ENCODE measurements at regions not wholly inside any gene's neighbourhood (a gene's known extent, or its start where the extent isn't known, plus 50 kb on each side); places are given as distances from the start of the nearest gene placed in this dataset.

DNA sequence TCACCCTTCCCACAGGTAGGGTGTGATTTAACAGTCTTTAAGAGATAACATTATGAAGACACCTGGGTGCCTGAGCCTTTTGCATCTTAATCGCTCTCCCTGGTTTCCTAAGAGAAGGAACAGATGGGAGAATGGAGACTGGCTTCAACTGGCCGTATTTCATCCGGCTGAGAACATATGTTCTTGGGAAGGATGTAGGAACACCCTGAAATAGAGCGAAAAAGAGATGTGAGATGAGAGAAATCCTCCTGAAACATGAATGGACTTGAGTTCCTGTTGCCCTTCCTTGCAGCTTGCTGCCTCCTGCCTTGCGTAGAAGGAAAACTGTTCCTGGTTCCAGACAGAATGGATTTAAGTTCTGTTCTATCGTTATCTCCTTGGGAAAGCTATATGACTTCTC, 385.4 kb upstream of the RBFOX1 start:
- TF ChIP-seq ZNF70 (CRISPR knock-in tag; IDR thresholded peaks at IDR 0.05) (no peak), ZFP3 (CRISPR knock-in tag; IDR thresholded peaks at IDR 0.05) (no peak), ZNF8 (CRISPR knock-in tag; IDR thresholded peaks at IDR 0.05) (no peak), PATZ1 (CRISPR knock-in tag; IDR thresholded peaks at IDR 0.05; ENCODE audit: borderline replicate concordance) (no peak), TCF4 (CRISPR knock-in tag; IDR thresholded peaks at IDR 0.05; ENCODE audit: borderline replicate concordance) (no peak), ARNTL (CRISPR knock-in tag; IDR thresholded peaks at IDR 0.05; ENCODE audit: borderline replicate concordance, low read depth) (no peak), SNAI2 (CRISPR knock-in tag; IDR thresholded peaks at IDR 0.05) (no peak), ZNF565 (CRISPR knock-in tag; conservative IDR thresholded peaks at IDR 0.05; ENCODE audit: low read depth) (no peak), TOX (CRISPR knock-in tag; IDR thresholded peaks at IDR 0.05; ENCODE audit: borderline replicate concordance) (no peak), ZC3H10 (CRISPR knock-in tag; IDR thresholded peaks at IDR 0.05) (no peak), ZFP30 (CRISPR knock-in tag; IDR thresholded peaks at IDR 0.05) (no peak), ISL1 (CRISPR knock-in tag; IDR thresholded peaks at IDR 0.05) (no peak), ESRRG (CRISPR knock-in tag; IDR thresholded peaks at IDR 0.05) (no peak)
- TF ChIP-seq, protein P1, sequence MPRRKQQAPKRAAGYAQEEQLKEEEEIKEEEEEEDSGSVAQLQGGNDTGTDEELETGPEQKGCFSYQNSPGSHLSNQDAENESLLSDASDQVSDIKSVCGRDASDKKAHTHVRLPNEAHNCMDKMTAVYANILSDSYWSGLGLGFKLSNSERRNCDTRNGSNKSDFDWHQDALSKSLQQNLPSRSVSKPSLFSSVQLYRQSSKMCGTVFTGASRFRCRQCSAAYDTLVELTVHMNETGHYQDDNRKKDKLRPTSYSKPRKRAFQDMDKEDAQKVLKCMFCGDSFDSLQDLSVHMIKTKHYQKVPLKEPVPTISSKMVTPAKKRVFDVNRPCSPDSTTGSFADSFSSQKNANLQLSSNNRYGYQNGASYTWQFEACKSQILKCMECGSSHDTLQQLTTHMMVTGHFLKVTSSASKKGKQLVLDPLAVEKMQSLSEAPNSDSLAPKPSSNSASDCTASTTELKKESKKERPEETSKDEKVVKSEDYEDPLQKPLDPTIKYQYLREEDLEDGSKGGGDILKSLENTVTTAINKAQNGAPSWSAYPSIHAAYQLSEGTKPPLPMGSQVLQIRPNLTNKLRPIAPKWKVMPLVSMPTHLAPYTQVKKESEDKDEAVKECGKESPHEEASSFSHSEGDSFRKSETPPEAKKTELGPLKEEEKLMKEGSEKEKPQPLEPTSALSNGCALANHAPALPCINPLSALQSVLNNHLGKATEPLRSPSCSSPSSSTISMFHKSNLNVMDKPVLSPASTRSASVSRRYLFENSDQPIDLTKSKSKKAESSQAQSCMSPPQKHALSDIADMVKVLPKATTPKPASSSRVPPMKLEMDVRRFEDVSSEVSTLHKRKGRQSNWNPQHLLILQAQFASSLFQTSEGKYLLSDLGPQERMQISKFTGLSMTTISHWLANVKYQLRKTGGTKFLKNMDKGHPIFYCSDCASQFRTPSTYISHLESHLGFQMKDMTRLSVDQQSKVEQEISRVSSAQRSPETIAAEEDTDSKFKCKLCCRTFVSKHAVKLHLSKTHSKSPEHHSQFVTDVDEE (CRISPR knock-in tag; IDR thresholded peaks at IDR 0.05): no peak
- TF ChIP-seq, protein P2, sequence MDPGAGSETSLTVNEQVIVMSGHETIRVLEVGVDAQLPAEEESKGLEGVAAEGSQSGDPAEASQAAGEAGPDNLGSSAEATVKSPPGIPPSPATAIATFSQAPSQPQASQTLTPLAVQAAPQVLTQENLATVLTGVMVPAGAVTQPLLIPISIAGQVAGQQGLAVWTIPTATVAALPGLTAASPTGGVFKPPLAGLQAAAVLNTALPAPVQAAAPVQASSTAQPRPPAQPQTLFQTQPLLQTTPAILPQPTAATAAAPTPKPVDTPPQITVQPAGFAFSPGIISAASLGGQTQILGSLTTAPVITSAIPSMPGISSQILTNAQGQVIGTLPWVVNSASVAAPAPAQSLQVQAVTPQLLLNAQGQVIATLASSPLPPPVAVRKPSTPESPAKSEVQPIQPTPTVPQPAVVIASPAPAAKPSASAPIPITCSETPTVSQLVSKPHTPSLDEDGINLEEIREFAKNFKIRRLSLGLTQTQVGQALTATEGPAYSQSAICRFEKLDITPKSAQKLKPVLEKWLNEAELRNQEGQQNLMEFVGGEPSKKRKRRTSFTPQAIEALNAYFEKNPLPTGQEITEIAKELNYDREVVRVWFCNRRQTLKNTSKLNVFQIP (CRISPR knock-in tag; IDR thresholded peaks at IDR 0.05; ENCODE audit: borderline replicate concordance, low read depth): no peak
- TF ChIP-seq, protein P3, sequence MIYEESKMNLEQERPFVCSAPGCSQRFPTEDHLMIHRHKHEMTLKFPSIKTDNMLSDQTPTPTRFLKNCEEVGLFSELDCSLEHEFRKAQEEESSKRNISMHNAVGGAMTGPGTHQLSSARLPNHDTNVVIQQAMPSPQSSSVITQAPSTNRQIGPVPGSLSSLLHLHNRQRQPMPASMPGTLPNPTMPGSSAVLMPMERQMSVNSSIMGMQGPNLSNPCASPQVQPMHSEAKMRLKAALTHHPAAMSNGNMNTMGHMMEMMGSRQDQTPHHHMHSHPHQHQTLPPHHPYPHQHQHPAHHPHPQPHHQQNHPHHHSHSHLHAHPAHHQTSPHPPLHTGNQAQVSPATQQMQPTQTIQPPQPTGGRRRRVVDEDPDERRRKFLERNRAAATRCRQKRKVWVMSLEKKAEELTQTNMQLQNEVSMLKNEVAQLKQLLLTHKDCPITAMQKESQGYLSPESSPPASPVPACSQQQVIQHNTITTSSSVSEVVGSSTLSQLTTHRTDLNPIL (CRISPR knock-in tag; IDR thresholded peaks at IDR 0.05; ENCODE audit: low read depth): no peak
- no peak for ATAC-seq

- TF ChIP-seq, protein P3 (CRISPR knock-in tag; IDR thresholded peaks at IDR 0.05; ENCODE audit: low read depth): no peak
- TF ChIP-seq TCF4 (CRISPR knock-in tag; IDR thresholded peaks at IDR 0.05; ENCODE audit: borderline replicate concordance): no peak
- TF ChIP-seq ZC3H10 (CRISPR knock-in tag; IDR thresholded peaks at IDR 0.05): no peak
- no peak for TF ChIP-seq PATZ1 (CRISPR knock-in tag; IDR thresholded peaks at IDR 0.05; ENCODE audit: borderline replicate concordance)
- TF ChIP-seq ESRRG (CRISPR knock-in tag; IDR thresholded peaks at IDR 0.05): no peak
- TF ChIP-seq ZNF70 (CRISPR knock-in tag; IDR thresholded peaks at IDR 0.05): no peak
- no peak for TF ChIP-seq ZNF8 (CRISPR knock-in tag; IDR thresholded peaks at IDR 0.05)
- no peak for TF ChIP-seq OSR1 (CRISPR knock-in tag; IDR thresholded peaks at IDR 0.05)
- TF ChIP-seq, protein P1 (CRISPR knock-in tag; IDR thresholded peaks at IDR 0.05): no peak
- TF ChIP-seq, protein P2 (CRISPR knock-in tag; IDR thresholded peaks at IDR 0.05; ENCODE audit: borderline replicate concordance, low read depth): no peak
- no peak for TF ChIP-seq BACH2 (CRISPR knock-in tag; IDR thresholded peaks at IDR 0.05; ENCODE audit: borderline replicate concordance)
- TF ChIP-seq ISL1 (CRISPR knock-in tag; IDR thresholded peaks at IDR 0.05): no peak
- no peak for TF ChIP-seq ZNF565 (CRISPR knock-in tag; conservative IDR thresholded peaks at IDR 0.05; ENCODE audit: low read depth)
- no peak for TF ChIP-seq GLIS3 (CRISPR knock-in tag; IDR thresholded peaks at IDR 0.05)
- TF ChIP-seq ARNTL (CRISPR knock-in tag; IDR thresholded peaks at IDR 0.05; ENCODE audit: borderline replicate concordance, low read depth): no peak
- ATAC-seq: no peak
Measured at GRCh38 chr16:6946802-6947201, 385.8 kb upstream of the RBFOX1 start.

Measured in SK-N-SH treated with all-trans-retinoic acid at 6 μM for 48 hours (cell line).